HUDEP-2 (cell line): ENCODE measurements at regions not wholly inside any gene's neighbourhood (a gene's known extent, or its start where the extent isn't known, plus 50 kb on each side); places are given as distances from the start of the nearest gene placed in this dataset.

Experiments
- DNase-seq, 76 experiments: peaks; one replicate each; lab custom pipeline; 2025; ENCODE audit not compliant: unreplicated experiment in 76 of 76; lab: John Stamatoyannopoulos, UW

GRCh38 chr4:81375745-81376144 lies 96.0 kb downstream of the RASGEF1B start:
- peak in 3 of 76 experiments; percentile 0 to 8 (median 2) for DNase-seq

- DNase-seq: no peak
Observed at GRCh38 chr4:81369886-81370285, 101.8 kb downstream of the RASGEF1B start.

GRCh38 chr4:81366779-81367178 lies 104.9 kb downstream of the RASGEF1B start:
- no peak for DNase-seq

- no peak for DNase-seq
Observed at GRCh38 chr4:81360737-81361136, 111.0 kb downstream of the RASGEF1B start.

GRCh38 chr4:81359207-81359606 lies 112.5 kb downstream of the RASGEF1B start:
- DNase-seq: no peak

- DNase-seq: no peak
Observed at GRCh38 chr4:81358154-81358553, 113.6 kb downstream of the RASGEF1B start.

GRCh38 chr4:81356621-81357020 lies 115.1 kb downstream of the RASGEF1B start:
- DNase-seq: no peak

- DNase-seq: no peak
Observed at GRCh38 chr4:81355136-81355535, 116.6 kb downstream of the RASGEF1B start.

GRCh38 chr4:81353861-81354260 lies 117.8 kb downstream of the RASGEF1B start:
- no peak for DNase-seq

GRCh38 chr4:81352446-81352835 lies 119.3 kb downstream of the RASGEF1B start:
- no peak for DNase-seq

GRCh38 chr4:81351654-81352445 lies 119.9 kb downstream of the RASGEF1B start:
- peak in 57 of 76 experiments; percentile 1 to 65 (median 27) for DNase-seq

GRCh38 chr4:81350040-81350439 lies 121.7 kb downstream of the RASGEF1B start:
- DNase-seq: no peak

- DNase-seq: no peak
Observed at GRCh38 chr4:81348778-81349094, 123.0 kb downstream of the RASGEF1B start.

- no peak for DNase-seq
Observed at GRCh38 chr4:81348086-81348777, 123.5 kb downstream of the RASGEF1B start.

- no peak for DNase-seq
Observed at GRCh38 chr4:81346719-81347118, 125.0 kb downstream of the RASGEF1B start.

GRCh38 chr4:81343536-81343935 lies 128.2 kb downstream of the RASGEF1B start:
- DNase-seq: peak in 1 of 76 experiments; percentile 3

GRCh38 chr4:81343046-81343445 lies 128.0 kb upstream of the PRKG2 start:
- no peak for DNase-seq

GRCh38 chr4:81337211-81337610 lies 122.2 kb upstream of the PRKG2 start:
- no peak for DNase-seq

GRCh38 chr4:81335122-81335912 lies 120.3 kb upstream of the PRKG2 start:
- no peak for DNase-seq

GRCh38 chr4:81330018-81330417 lies 115.0 kb upstream of the PRKG2 start:
- DNase-seq: no peak

- no peak for DNase-seq
Observed at GRCh38 chr4:81326581-81326980, 111.6 kb upstream of the PRKG2 start.
